ENCODE measurements at regions not wholly inside any gene's neighbourhood (a gene's known extent, or its start where the extent isn't known, plus 50 kb on each side); places are given as distances from the start of the nearest gene placed in this dataset.
"Not testable (repeated sequence)": the region's sequence is repeated elsewhere in the genome, so short reads cannot be mapped to it uniquely, and the experiment has no call there.

- DNase-seq (ENCODE audit: low spot score) = not testable (repeated sequence)
Observed at GRCh38 chr18:1671710-1672109, 767.0 kb downstream of the ADCYAP1 start.

GRCh38 chr18:1676387-1676786 lies 771.7 kb downstream of the ADCYAP1 start:
- DNase-seq (ENCODE audit: low spot score) = no peak

GRCh38 chr18:1680108-1680507 lies 775.4 kb downstream of the ADCYAP1 start:
- no peak for DNase-seq (ENCODE audit: low spot score)

GRCh38 chr18:1691863-1692262 lies 787.2 kb downstream of the ADCYAP1 start:
- no peak for DNase-seq (ENCODE audit: low spot score)

GRCh38 chr18:1708006-1708405 lies 803.3 kb downstream of the ADCYAP1 start:
- DNase-seq (ENCODE audit: low spot score) = no peak

- no peak for DNase-seq (ENCODE audit: low spot score)
Observed at GRCh38 chr18:1710114-1710513, 805.4 kb downstream of the ADCYAP1 start.

GRCh38 chr18:1732143-1732542 lies 827.5 kb downstream of the ADCYAP1 start:
- no peak for DNase-seq (ENCODE audit: low spot score)

- DNase-seq (ENCODE audit: low spot score) = no peak
Observed at GRCh38 chr18:1746131-1746530, 825.2 kb downstream of the METTL4 start.

GRCh38 chr18:1751249-1751648 lies 820.1 kb downstream of the METTL4 start:
- no peak for DNase-seq (ENCODE audit: low spot score)

GRCh38 chr18:1760901-1761300 lies 810.4 kb downstream of the METTL4 start:
- no peak for DNase-seq (ENCODE audit: low spot score)

GRCh38 chr18:1774261-1774660 lies 797.0 kb downstream of the METTL4 start:
- DNase-seq (ENCODE audit: low spot score) = no peak

- DNase-seq (ENCODE audit: low spot score) = no peak
Observed at GRCh38 chr18:1777843-1778242, 793.5 kb downstream of the METTL4 start.

GRCh38 chr18:1778496-1779178 lies 792.7 kb downstream of the METTL4 start:
- no peak for DNase-seq (ENCODE audit: low spot score)

- no peak for DNase-seq (ENCODE audit: low spot score)
Observed at GRCh38 chr18:1779587-1779986, 791.7 kb downstream of the METTL4 start.

GRCh38 chr18:1784113-1784512 lies 787.2 kb downstream of the METTL4 start:
- DNase-seq (ENCODE audit: low spot score) = no peak

- not testable (repeated sequence) for DNase-seq (ENCODE audit: low spot score)
Observed at GRCh38 chr18:1785980-1786379, 785.3 kb downstream of the METTL4 start.

- DNase-seq (ENCODE audit: low spot score) = no peak
Observed at GRCh38 chr18:1796636-1797035, 774.7 kb downstream of the METTL4 start.

- DNase-seq (ENCODE audit: low spot score) = no peak
Observed at GRCh38 chr18:1797235-1797634, 774.1 kb downstream of the METTL4 start.

- no peak for DNase-seq (ENCODE audit: low spot score)
Observed at GRCh38 chr18:1805521-1805920, 765.8 kb downstream of the METTL4 start.

GRCh38 chr18:1806884-1807615 lies 764.3 kb downstream of the METTL4 start:
- no peak for DNase-seq (ENCODE audit: low spot score)

- DNase-seq (ENCODE audit: low spot score) = no peak
Observed at GRCh38 chr18:1811282-1811681, 760.0 kb downstream of the METTL4 start.

- no peak for DNase-seq (ENCODE audit: low spot score)
Observed at GRCh38 chr18:1825296-1825695, 746.0 kb downstream of the METTL4 start.

- DNase-seq (ENCODE audit: low spot score) = no peak
Observed at GRCh38 chr18:1840878-1841277, 730.4 kb downstream of the METTL4 start.

GRCh38 chr18:1846640-1847039 lies 724.7 kb downstream of the METTL4 start:
- DNase-seq (ENCODE audit: low spot score) = no peak

All from hematopoietic multipotent progenitor cell treated with erythropoietin and hydrocortisone succinate and interleukin-3 and kit ligand, for 17 days (in vitro differentiated cells).